Endothelial cell of umbilical vein (primary cell): ENCODE measurements at regions not wholly inside any gene's neighbourhood (a gene's known extent, or its start where the extent isn't known, plus 50 kb on each side); places are given as distances from the start of the nearest gene placed in this dataset.

Experiments used
- BruUV-seq: library from RNA; stranded (reverse); fragments of 400-500 nt; replicated peaks from 2 replicates; lab custom pipeline; 2021; lab: Mats Ljungman, UMichigan
- CTCF ChIA-PET: fragments of 300-600, 350-600 bp; sonication (Branson Sonifier 250); formaldehyde crosslinking; loops from one replicate; lab custom pipeline; 2021; ENCODE audit warnings: antibody characterized with exemption, inconsistent platforms; lab: Charles Lee
- POLR2A ChIA-PET: fragments of 300-600, 350-600 bp; sonication (Branson Sonifier 250); formaldehyde crosslinking; loops from one replicate; lab custom pipeline; 2021; ENCODE audit warnings: antibody characterized with exemption, inconsistent platforms; lab: Charles Lee
- DNase-seq: peaks from one replicate; pipeline ENCODE4 v3.0.0-alpha.2; 2011; ENCODE audit warnings: low read depth, low spot score
- FAIRE-seq: peaks from 2 replicates; lab custom pipeline; 2011; peaks lifted over from hg19 to GRCh38; lab: Jason Lieb, UNC
- H2AFZ ChIP-seq: 2 replicates; pipeline ENCODE4 v1.6.0; 2012; ENCODE audit warnings: low read depth, low read length, control low read depth, inconsistent platforms
- H3K27ac ChIP-seq: 2 replicates; pipeline ENCODE4 v1.5.1; 2011; ENCODE audit warnings: low read depth, mild to moderate bottlenecking, control low read depth, low read length, moderate library complexity; ENCODE audit not compliant: insufficient read depth
- H3K27me3 ChIP-seq, 2 experiments: 2 replicates each; pipeline versions ENCODE4 v1.6.0 to v1.6.1; 2011; ENCODE audit warnings: low read length in 2 of 2, mixed read lengths in 1 of 2; ENCODE audit not compliant: control insufficient read depth in 2 of 2, insufficient read depth in 2 of 2
- H3K36me3 ChIP-seq, 2 experiments: 2 replicates in 1 of 2; 3 replicates in 1 of 2; pipeline ENCODE4 v1.5.1; 2011; ENCODE audit warnings: low read length in 2 of 2, mild to moderate bottlenecking in 1 of 2, moderate library complexity in 1 of 2; ENCODE audit not compliant: control insufficient read depth in 2 of 2, insufficient read depth in 2 of 2; ENCODE audit errors: extremely low read depth in 1 of 2
- H3K4me1 ChIP-seq: 3 replicates; pipeline ENCODE4 v1.5.1; 2011; ENCODE audit warnings: mild to moderate bottlenecking, low read length; ENCODE audit not compliant: control insufficient read depth, insufficient read depth; ENCODE audit errors: extremely low read depth
- H3K4me2 ChIP-seq: 2 replicates; pipeline ENCODE4 v1.6.1; 2011; ENCODE audit warnings: low read length, control low read depth, mixed read lengths; ENCODE audit not compliant: insufficient read depth
- H3K4me3 ChIP-seq, 3 experiments: fragments of 200-600 bp in 1 of 3; sonication (generic), shearing (Covaris generic) in 1 of 3; replicated peaks in 1 of 3; 2 replicates each; pipeline ENCODE4 v1.5.1; 2011 to 2016; ENCODE audit warnings: control low read depth in 3 of 3, low read length in 3 of 3, mild to moderate bottlenecking in 2 of 3, inconsistent platforms in 1 of 3, low read depth in 1 of 3, moderate library complexity in 1 of 3; ENCODE audit not compliant: insufficient read depth in 1 of 3
- H3K79me2 ChIP-seq: 2 replicates; pipeline ENCODE4 v1.6.0; 2012; ENCODE audit warnings: low read length, inconsistent platforms; ENCODE audit not compliant: control insufficient read depth, insufficient read depth
- H3K9ac ChIP-seq: replicated peaks from 2 replicates; pipeline ENCODE3; 2011; ENCODE audit warnings: low read length, control low read depth; ENCODE audit not compliant: insufficient read depth; ENCODE audit errors: extremely low read depth
- H3K9me1 ChIP-seq: replicated peaks from 3 replicates; pipeline ENCODE4 v1.6.0; 2011; ENCODE audit warnings: mild to moderate bottlenecking, low read length; ENCODE audit not compliant: control insufficient read depth, insufficient read depth; ENCODE audit errors: extremely low read depth
- H3K9me3 ChIP-seq: replicated peaks from 2 replicates; pipeline ENCODE4 v1.5.1; 2012; ENCODE audit warnings: low read length, inconsistent platforms; ENCODE audit not compliant: control insufficient read depth, insufficient read depth
- H4K20me1 ChIP-seq: replicated peaks from 2 replicates; pipeline ENCODE3; 2011; ENCODE audit warnings: mild to moderate bottlenecking, low read length; ENCODE audit not compliant: control insufficient read depth, insufficient read depth; ENCODE audit errors: extremely low read depth
- EZH2 ChIP-seq: IDR thresholded peaks from 2 replicates; pipeline ENCODE4 v1.6.1; 2012; ENCODE audit warnings: borderline replicate concordance, low read depth, mild to moderate bottlenecking, moderate library complexity, low read length, inconsistent platforms; ENCODE audit not compliant: severe bottlenecking
- FOS ChIP-seq: IDR thresholded peaks from 2 replicates; pipeline ENCODE4 v1.6.1; 2011; ENCODE audit warnings: mild to moderate bottlenecking, low read length, moderate library complexity, borderline replicate concordance; ENCODE audit not compliant: insufficient read depth
- GATA2 ChIP-seq: IDR thresholded peaks from 2 replicates; pipeline ENCODE4 v1.7.0; 2011; ENCODE audit warnings: low read depth, mild to moderate bottlenecking, moderate library complexity, mixed read lengths, low read length; ENCODE audit not compliant: insufficient read length, insufficient read depth
- JUN ChIP-seq: IDR thresholded peaks from 2 replicates; pipeline ENCODE4 v1.6.1; 2011; ENCODE audit warnings: borderline replicate concordance, low read depth; ENCODE audit not compliant: insufficient read length, insufficient read depth
- MYC ChIP-seq: IDR thresholded peaks from one replicate; pipeline ENCODE4 v1.6.1; 2011; ENCODE audit warnings: mild to moderate bottlenecking, low read depth, low read length
- POLR2A ChIP-seq: IDR thresholded peaks from 2 replicates; pipeline ENCODE4 v1.6.1; 2012; ENCODE audit warnings: low read depth, mild to moderate bottlenecking, control low read depth, low read length
- POLR2AphosphoS5 ChIP-seq: IDR thresholded peaks from 2 replicates; pipeline ENCODE4 v1.6.1; 2012; ENCODE audit warnings: low read depth, mild to moderate bottlenecking, control low read depth, low read length, moderate library complexity; ENCODE audit not compliant: insufficient read depth
- dilution Hi-C: fragments of 300-500 bp; cut with MboI; formaldehyde crosslinking; loops from one replicate; pipeline ENCODE4 v1.15.0; 2019; ENCODE audit warnings: low sequenced_read_pairs; ENCODE audit not compliant: extremely low pct_ligation_motif_present
- intact Hi-C: fragments of 100-400 bp; cut with micrococcal nuclease; formaldehyde crosslinking; loops from one replicate; pipeline ENCODE4 v1.10.0; 2022
- TF ChIP-seq, protein P1 (sequence below), 2 donors: IDR thresholded peaks; 1 replicate in 1 of 2; 2 replicates in 1 of 2; pipeline ENCODE4 v1.5.1; 2011; ENCODE audit warnings: low read length in 2 of 2, mild to moderate bottlenecking in 2 of 2, moderate library complexity in 2 of 2, control low read depth in 1 of 2, inconsistent platforms in 1 of 2, low read depth in 1 of 2; ENCODE audit not compliant: insufficient read depth in 1 of 2; ENCODE audit errors: extremely low read depth in 1 of 2
- TF ChIP-seq, protein P2 (sequence below): IDR thresholded peaks from 2 replicates; pipeline ENCODE4 v1.6.1; 2011; ENCODE audit not compliant: insufficient read depth, insufficient read length

DNA sequence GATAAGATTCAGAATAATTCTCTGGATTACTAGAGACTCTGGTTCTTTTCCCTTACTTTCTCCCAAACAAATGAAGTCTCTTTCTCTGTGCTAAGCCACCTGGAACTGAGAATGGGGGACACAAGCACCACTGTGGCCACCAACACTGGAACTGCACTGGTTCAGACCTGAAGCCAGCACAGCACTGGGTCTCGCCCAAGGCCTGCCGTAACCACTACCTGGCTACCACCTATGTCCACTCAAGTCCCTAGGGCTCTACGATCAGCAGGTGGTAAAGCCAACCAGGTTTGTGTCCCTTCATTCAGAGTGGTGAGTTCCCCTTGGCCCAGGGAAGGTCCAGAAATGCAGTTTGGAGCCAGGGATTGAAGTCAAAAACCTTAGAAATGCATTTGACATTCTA lies 626.2 kb downstream of the DIAPH3 start:
- DNase-seq (no peak), FAIRE-seq (no peak)
- intact Hi-C loops = loop anchor here (10.0 kb wide), 1 partner anchor 627 kb away; the partner anchor contains the start of gene DIAPH3
- no peaks in the 10 kb centered on the region for H3K79me2 ChIP-seq
- no peak overlapping the region for H2AFZ ChIP-seq
- no peaks in the 10 kb centered on the region for H3K27me3 ChIP-seq
- H3K4me1 ChIP-seq = peaks cover 24% of the 10 kb centered on the region
- H3K4me3 ChIP-seq = no peak overlapping the region
- ChIA-PET CTCF (no interaction called here), POLR2A (no interaction called here)
- no peak overlapping the region for H3K9ac ChIP-seq
- no peaks in the 10 kb centered on the region for H3K9me1 ChIP-seq
- no peak overlapping the region for H3K27ac ChIP-seq
- dilution Hi-C loops = no loop called here
- BruUV-seq = no TSS peak
- no peaks in the 10 kb centered on the region for H3K36me3 ChIP-seq
- no peak overlapping the region for H3K4me2 ChIP-seq
- TF ChIP-seq JUN = no peak
- TF ChIP-seq EZH2 = no peak
- TF ChIP-seq MYC = no peak
- no peak for TF ChIP-seq GATA2
- TF ChIP-seq POLR2AphosphoS5 = no peak
- TF ChIP-seq POLR2A = no peak
- TF ChIP-seq, protein P1, sequence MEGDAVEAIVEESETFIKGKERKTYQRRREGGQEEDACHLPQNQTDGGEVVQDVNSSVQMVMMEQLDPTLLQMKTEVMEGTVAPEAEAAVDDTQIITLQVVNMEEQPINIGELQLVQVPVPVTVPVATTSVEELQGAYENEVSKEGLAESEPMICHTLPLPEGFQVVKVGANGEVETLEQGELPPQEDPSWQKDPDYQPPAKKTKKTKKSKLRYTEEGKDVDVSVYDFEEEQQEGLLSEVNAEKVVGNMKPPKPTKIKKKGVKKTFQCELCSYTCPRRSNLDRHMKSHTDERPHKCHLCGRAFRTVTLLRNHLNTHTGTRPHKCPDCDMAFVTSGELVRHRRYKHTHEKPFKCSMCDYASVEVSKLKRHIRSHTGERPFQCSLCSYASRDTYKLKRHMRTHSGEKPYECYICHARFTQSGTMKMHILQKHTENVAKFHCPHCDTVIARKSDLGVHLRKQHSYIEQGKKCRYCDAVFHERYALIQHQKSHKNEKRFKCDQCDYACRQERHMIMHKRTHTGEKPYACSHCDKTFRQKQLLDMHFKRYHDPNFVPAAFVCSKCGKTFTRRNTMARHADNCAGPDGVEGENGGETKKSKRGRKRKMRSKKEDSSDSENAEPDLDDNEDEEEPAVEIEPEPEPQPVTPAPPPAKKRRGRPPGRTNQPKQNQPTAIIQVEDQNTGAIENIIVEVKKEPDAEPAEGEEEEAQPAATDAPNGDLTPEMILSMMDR (IDR thresholded peaks at IDR 0.05; ENCODE audit: extremely low read depth in 1 of 2, insufficient read depth in 1 of 2, low read depth in 1 of 2, low read length in 2 of 2) = no peak
- TF ChIP-seq, protein P2, sequence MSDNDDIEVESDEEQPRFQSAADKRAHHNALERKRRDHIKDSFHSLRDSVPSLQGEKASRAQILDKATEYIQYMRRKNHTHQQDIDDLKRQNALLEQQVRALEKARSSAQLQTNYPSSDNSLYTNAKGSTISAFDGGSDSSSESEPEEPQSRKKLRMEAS = no peak
- TF ChIP-seq FOS = no peak
- no peaks in the 10 kb centered on the region for H4K20me1 ChIP-seq
- H3K9me3 ChIP-seq = no peaks in the 10 kb centered on the region
